Activated T-cell treated with anti-CD3 and anti-CD28 coated beads for 48 hours (primary cell): ENCODE measurements at regions not wholly inside any gene's neighbourhood (a gene's known extent, or its start where the extent isn't known, plus 50 kb on each side); places are given as distances from the start of the nearest gene placed in this dataset.

Experiments used
- DNase-seq: peaks from one replicate; pipeline ENCODE4 v3.0.0-alpha.2; 2020; ENCODE audit warnings: low read depth

GRCh38 chr6:112725541-112726085 lies 378.5 kb downstream of the RFPL4B start:
- DNase-seq = no peak

GRCh38 chr6:112735129-112735528 lies 388.0 kb downstream of the RFPL4B start:
- DNase-seq = no peak

GRCh38 chr6:112739766-112740165 lies 392.6 kb downstream of the RFPL4B start:
- no peak for DNase-seq

DNA sequence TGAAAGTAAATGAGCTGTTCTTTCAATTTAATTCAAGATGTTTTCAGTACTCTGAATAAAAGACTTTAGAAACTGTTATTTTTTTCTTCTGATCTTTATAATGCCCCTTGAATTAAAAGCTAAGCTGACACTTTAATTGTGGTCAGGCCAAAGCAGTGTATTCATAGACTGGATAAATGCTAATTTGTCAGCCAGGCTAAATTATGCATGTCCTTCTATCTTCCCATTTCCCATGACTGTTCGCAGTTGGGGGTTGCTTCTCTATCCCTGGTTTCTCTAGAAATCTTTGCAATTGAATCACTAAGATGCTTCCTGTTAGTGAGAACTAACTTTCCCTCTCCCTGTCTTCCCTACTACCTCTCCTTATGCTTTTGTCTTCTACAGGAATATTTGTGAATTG lies 396.2 kb downstream of the RFPL4B start:
- DNase-seq = no peak

DNA sequence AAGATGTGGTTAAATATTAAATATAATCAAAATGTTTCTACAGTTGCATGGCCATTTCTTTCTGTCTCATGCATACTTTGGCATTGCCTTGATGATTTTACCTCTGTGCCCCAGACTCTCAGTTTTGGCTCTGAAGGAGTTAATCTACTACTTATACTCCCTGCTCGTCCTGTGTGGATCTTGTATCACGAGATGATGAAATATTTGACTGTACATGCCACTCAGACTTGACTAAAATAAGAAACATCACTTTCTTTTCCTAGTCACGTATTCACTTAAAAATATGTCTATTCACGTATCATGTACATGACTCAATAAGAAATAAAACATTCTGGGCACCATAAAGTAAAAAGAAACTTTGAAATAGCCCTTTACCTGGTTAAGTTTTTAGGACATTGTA lies 397.7 kb downstream of the RFPL4B start:
- DNase-seq = no peak

GRCh38 chr6:112745765-112746164 lies 398.6 kb downstream of the RFPL4B start:
- no peak for DNase-seq

GRCh38 chr6:112749673-112750072 lies 402.5 kb downstream of the RFPL4B start:
- DNase-seq = no peak

- DNase-seq = no peak
Observed at GRCh38 chr6:112752305-112752704, 405.2 kb downstream of the RFPL4B start.

GRCh38 chr6:112752791-112753190 lies 405.7 kb downstream of the RFPL4B start:
- no peak for DNase-seq

GRCh38 chr6:112760831-112761230 lies 413.7 kb downstream of the RFPL4B start:
- no peak for DNase-seq

DNA sequence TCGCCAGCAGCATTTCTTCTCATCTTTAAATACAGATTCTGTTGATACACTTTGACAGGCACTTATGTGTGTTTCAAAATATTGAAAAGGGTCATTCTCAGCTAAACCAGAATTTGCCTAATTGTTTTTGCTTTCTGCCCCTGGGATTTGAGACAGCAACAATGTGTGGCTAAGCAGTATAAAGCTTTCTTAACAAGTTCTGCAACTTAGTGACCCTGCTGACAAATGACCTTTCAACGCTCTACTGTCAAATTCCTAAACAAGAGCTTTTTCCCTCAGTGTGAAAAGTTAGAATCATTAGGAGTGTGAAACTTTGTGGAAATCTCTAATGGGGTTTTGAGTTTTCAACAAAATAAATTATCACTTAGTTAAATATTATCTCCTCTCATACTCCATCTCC lies 414.6 kb downstream of the RFPL4B start:
- no peak for DNase-seq

- DNase-seq = no peak
Observed at GRCh38 chr6:112764377-112764776, 417.2 kb downstream of the RFPL4B start.

DNA sequence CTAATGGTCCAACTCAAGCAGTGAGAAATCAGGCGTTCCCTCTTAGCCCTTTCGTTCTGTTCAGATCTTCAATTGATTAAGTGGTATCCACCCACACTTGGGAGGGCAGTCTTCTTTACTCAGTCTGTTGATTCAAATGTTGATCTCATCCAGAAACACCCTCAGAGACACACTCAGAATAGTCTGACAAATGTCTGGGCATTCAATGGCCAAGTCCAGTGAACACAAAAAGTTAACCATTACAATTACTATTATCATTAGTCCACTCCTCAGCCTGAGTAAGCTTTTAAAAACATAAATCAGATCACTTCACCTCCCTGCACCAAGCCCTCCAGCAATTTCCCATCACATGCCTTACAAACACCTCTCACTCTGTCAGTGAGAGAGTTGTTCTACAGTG lies 423.2 kb downstream of the RFPL4B start:
- no peak for DNase-seq

- no peak for DNase-seq
Observed at GRCh38 chr6:112773187-112773586, 426.1 kb downstream of the RFPL4B start.

DNA sequence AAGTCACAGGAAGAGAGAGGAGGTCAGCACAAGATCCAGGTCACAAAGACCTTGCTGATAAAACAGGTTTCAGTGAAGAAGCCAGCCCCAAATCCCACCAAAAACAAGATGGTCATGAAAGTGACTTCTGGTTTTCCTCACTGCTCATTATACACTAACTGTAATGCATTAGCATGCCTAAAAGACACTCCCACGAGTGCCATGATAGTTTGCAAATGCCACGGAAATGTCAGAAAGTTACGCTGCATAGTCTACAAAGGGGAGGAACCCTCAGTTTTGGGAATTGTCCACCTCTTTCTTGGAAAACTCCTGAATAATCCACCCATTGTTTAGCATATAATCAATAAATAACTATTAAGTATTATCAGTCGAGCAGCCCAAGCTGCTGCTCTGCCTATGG lies 427.2 kb downstream of the RFPL4B start:
- no peak for DNase-seq

- peak; percentile 13 for DNase-seq
Observed at GRCh38 chr6:112780498-112781096, 433.5 kb downstream of the RFPL4B start.

- no peak for DNase-seq
Observed at GRCh38 chr6:112781241-112781640, 434.1 kb downstream of the RFPL4B start.

- DNase-seq = no peak
Observed at GRCh38 chr6:112785408-112785807, 438.3 kb downstream of the RFPL4B start.

DNA sequence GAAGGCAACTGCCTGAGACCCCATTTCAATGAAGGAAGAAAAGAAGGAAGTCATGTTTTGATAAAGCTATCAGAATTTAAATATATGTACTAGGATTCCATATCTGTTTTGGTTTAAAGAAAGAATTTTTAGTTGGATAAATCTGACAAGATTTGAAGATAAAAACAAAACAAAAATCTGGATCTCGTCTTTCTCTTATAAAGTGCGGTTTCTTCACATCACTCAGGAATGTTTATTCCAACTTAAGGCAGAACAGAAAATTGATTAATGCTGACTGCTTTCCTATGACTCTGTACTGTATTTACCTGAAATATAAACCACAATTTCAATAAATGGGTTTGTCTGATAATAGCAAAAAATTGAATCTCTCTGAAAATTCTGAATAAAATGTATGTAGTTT lies 439.7 kb downstream of the RFPL4B start:
- DNase-seq = no peak

DNA sequence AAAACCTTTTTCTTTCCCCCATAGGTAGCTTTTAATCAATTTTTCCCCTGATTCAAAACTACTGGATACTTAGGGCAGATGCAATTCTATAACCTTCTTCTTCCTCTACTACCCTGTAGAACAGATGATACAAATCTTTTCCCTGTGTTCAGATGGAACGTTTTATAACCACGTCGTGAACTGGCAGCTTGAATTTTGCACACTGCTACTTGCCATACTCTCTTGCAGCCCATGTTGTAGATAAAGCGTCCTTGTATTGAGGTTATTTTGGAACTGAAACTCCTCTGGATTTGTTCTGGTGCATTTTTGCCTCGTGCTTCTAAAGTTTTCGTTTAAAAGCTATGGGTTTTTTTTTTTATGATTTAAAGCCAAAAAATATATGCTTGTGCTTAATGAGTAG lies 440.2 kb downstream of the RFPL4B start:
- DNase-seq = no peak

DNA sequence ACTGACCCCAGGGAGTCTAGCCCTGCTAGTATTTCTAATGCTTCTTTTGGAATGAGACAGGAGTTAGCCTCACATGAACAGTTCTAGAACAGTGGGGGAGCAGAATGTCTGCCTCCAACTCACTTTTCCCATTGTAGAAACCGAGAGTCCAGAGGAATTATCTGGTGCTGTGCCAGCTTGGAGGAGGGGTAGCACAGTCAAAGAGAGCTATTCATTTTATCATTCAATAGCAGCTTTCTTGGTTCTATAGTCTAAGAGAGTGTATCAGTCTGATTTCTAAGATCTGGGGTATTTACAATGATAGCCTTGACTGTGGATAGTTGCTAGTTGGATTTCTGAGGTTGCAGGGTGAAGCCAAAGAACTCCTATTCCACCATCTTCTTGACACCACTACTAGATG lies 448.2 kb downstream of the RFPL4B start:
- DNase-seq = no peak

GRCh38 chr6:112796712-112797111 lies 449.6 kb downstream of the RFPL4B start:
- DNase-seq = no peak

DNA sequence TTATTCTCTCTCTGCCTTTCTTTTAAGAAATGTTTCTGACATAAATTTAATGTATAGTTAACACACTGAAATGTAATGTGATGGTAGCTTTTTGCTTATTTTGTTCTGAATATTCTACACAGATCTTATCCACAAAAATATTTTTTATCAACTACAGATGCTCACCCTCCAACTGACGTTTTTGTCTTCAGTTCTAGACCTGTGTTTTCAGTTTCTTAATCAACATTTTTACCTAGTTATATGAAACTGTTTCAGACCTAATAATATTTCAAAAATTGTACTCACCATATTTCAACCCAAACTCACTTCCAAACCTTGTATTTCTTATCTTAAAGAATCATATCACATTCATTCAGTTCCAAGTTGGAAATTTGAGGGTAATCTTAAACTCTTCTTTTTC lies 452.8 kb downstream of the RFPL4B start:
- DNase-seq = no peak

DNA sequence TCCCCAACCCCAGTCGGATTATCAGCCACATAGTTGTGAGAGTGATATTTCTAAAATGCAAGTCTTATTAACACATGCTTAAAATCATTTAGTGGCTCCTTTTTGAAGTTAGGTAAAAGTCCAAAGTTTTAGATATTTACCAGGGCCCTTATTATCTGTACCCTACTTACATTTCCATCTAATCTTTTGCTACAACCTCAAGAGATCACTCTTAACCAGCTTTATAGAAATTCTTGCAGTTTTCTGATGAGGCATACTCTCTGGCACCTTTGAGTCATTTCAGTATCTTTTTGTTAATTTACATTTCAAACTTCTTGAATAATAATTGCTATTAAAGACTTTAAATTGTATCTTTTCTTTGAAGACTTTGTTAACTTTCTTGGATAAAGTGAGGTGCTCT lies 453.3 kb downstream of the RFPL4B start:
- DNase-seq = no peak

DNA sequence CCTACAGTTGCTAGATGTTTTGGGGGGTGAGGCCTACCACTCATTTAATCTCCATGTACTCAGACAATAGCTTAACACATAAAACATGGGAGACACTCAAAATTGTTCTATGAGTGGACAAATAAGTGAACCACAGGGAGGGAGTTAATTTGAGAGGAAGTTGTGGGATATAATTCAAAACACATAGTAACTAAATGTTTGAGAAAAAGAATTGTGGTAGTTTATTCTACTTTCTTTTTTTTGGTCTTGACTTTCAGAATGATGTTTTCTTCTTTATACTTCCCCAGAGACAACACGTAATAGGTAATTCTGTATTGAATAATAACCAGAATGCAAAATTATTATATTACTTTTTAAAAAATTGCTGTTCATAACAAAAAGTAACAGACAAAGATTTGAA lies 453.8 kb downstream of the RFPL4B start:
- no peak for DNase-seq
